Adipocyte (in vitro differentiated cells): ENCODE measurements at regions not wholly inside any gene's neighbourhood (a gene's known extent, or its start where the extent isn't known, plus 50 kb on each side); places are given as distances from the start of the nearest gene placed in this dataset.

Experiments
- DNase-seq: peaks from one replicate; pipeline ENCODE4 v3.0.0-alpha.2; 2015; ENCODE audit warnings: low read depth
- H3K27me3 ChIP-seq: replicated peaks from 2 replicates; pipeline ENCODE4 v1.7.0; 2013; ENCODE audit warnings: mild to moderate bottlenecking, low read length, moderate library complexity; ENCODE audit not compliant: control insufficient read depth, insufficient read depth
- H3K36me3 ChIP-seq: 2 replicates; pipeline ENCODE4 v1.7.0; 2013; ENCODE audit warnings: low read length, mild to moderate bottlenecking, moderate library complexity; ENCODE audit not compliant: control insufficient read depth, insufficient read depth, severe bottlenecking
- H3K4me1 ChIP-seq: 2 replicates; pipeline ENCODE4 v1.7.0; 2013; ENCODE audit warnings: mild to moderate bottlenecking, low read length, moderate library complexity; ENCODE audit not compliant: control insufficient read depth, insufficient read depth
- H3K4me3 ChIP-seq: 2 replicates; pipeline ENCODE4 v1.7.0; 2013; ENCODE audit warnings: mild to moderate bottlenecking, low read length, moderate library complexity
- H3K9ac ChIP-seq: 2 replicates; pipeline ENCODE4 v1.7.0; 2013; ENCODE audit warnings: mild to moderate bottlenecking, low read length, moderate library complexity
- H3K9me3 ChIP-seq: 2 replicates; pipeline ENCODE4 v1.7.0; 2013; ENCODE audit warnings: mild to moderate bottlenecking, low read length, moderate library complexity; ENCODE audit not compliant: control insufficient read depth

GRCh38 chrX:21126661-21127060 is 247.6 kb upstream of the CNKSR2 start:
- no peaks in the 10 kb centered on the region for H3K27me3 ChIP-seq
- peaks cover 9% of the 10 kb centered on the region for H3K9me3 ChIP-seq
- H3K9ac ChIP-seq = no peak overlapping the region
- H3K4me3 ChIP-seq = no peak overlapping the region
- no peaks in the 10 kb centered on the region for H3K36me3 ChIP-seq
- no peaks in the 10 kb centered on the region for H3K4me1 ChIP-seq
- DNase-seq = no peak

- Histone ChIP-seq H3K9me3 (peaks cover 9% of the 10 kb centered on the region), H3K4me1 (no peaks in the 10 kb centered on the region), H3K4me3 (no peak overlapping the region), H3K36me3 (no peaks in the 10 kb centered on the region), H3K9ac (no peak overlapping the region), H3K27me3 (no peaks in the 10 kb centered on the region)
- DNase-seq = no peak
These were observed 242.9 kb upstream of the CNKSR2 start for GRCh38 chrX:21131346-21131745.

GRCh38 chrX:21131786-21132185 is 242.4 kb upstream of the CNKSR2 start:
- no peak overlapping the region for H3K4me3 ChIP-seq
- H3K27me3 ChIP-seq = no peaks in the 10 kb centered on the region
- no peak overlapping the region for H3K9ac ChIP-seq
- no peaks in the 10 kb centered on the region for H3K36me3 ChIP-seq
- no peaks in the 10 kb centered on the region for H3K4me1 ChIP-seq
- DNase-seq = no peak
- peaks cover 9% of the 10 kb centered on the region for H3K9me3 ChIP-seq

GRCh38 chrX:21132686-21133393 is 241.4 kb upstream of the CNKSR2 start:
- Histone ChIP-seq H3K36me3 (no peaks in the 10 kb centered on the region), H3K9ac (no peak overlapping the region), H3K9me3 (peaks cover 11% of the 10 kb centered on the region), H3K4me1 (no peaks in the 10 kb centered on the region), H3K27me3 (no peaks in the 10 kb centered on the region), H3K4me3 (no peak overlapping the region)
- no peak for DNase-seq

- no peaks in the 10 kb centered on the region for H3K9me3 ChIP-seq
- H3K36me3 ChIP-seq = no peaks in the 10 kb centered on the region
- no peak for DNase-seq
- no peak overlapping the region for H3K4me3 ChIP-seq
- peaks cover 20% of the 10 kb centered on the region for H3K4me1 ChIP-seq
- H3K27me3 ChIP-seq = no peaks in the 10 kb centered on the region
- no peak overlapping the region for H3K9ac ChIP-seq
These were observed 224.0 kb upstream of the CNKSR2 start for GRCh38 chrX:21150208-21150607.

- no peak for DNase-seq
- peaks cover 20% of the 10 kb centered on the region for H3K4me1 ChIP-seq
- no peaks in the 10 kb centered on the region for H3K27me3 ChIP-seq
- H3K4me3 ChIP-seq = no peak overlapping the region
- H3K9me3 ChIP-seq = no peaks in the 10 kb centered on the region
- H3K36me3 ChIP-seq = no peaks in the 10 kb centered on the region
- H3K9ac ChIP-seq = no peak overlapping the region
These were observed 223.2 kb upstream of the CNKSR2 start for GRCh38 chrX:21151051-21151450.

- H3K4me1 ChIP-seq = peaks cover 20% of the 10 kb centered on the region
- no peaks in the 10 kb centered on the region for H3K9me3 ChIP-seq
- H3K4me3 ChIP-seq = peak overlapping the region; percentile 3
- no peak for DNase-seq
- no peaks in the 10 kb centered on the region for H3K27me3 ChIP-seq
- peak overlapping the region; percentile 54 for H3K9ac ChIP-seq
- H3K36me3 ChIP-seq = no peaks in the 10 kb centered on the region
These were observed 221.2 kb upstream of the CNKSR2 start for GRCh38 chrX:21153033-21153432.

GRCh38 chrX:21153503-21153902 is 220.7 kb upstream of the CNKSR2 start:
- H3K4me1 ChIP-seq = peaks cover 20% of the 10 kb centered on the region
- peak overlapping the region; percentile 21 for H3K4me3 ChIP-seq
- no peaks in the 10 kb centered on the region for H3K36me3 ChIP-seq
- DNase-seq = no peak
- no peaks in the 10 kb centered on the region for H3K27me3 ChIP-seq
- H3K9me3 ChIP-seq = no peaks in the 10 kb centered on the region
- peak overlapping the region; percentile 55 for H3K9ac ChIP-seq

- Histone ChIP-seq H3K36me3 (no peaks in the 10 kb centered on the region), H3K9me3 (no peaks in the 10 kb centered on the region), H3K4me1 (peaks cover 20% of the 10 kb centered on the region), H3K9ac (no peak overlapping the region), H3K27me3 (peaks cover 1% of the 10 kb centered on the region), H3K4me3 (no peak overlapping the region)
- DNase-seq = no peak
These were observed 218.3 kb upstream of the CNKSR2 start for GRCh38 chrX:21155916-21156315.

GRCh38 chrX:21156632-21157031 is 217.6 kb upstream of the CNKSR2 start:
- Histone ChIP-seq H3K9me3 (no peaks in the 10 kb centered on the region), H3K27me3 (peaks cover 4% of the 10 kb centered on the region), H3K9ac (no peak overlapping the region), H3K4me1 (peaks cover 17% of the 10 kb centered on the region), H3K36me3 (no peaks in the 10 kb centered on the region), H3K4me3 (no peak overlapping the region)
- DNase-seq = no peak

- H3K9ac ChIP-seq = no peak overlapping the region
- DNase-seq = no peak
These were observed 215.5 kb upstream of the CNKSR2 start for GRCh38 chrX:21158678-21159077.

More at GRCh38 chrX:21158678-21159077, 215.5 kb upstream of the CNKSR2 start:
- Histone ChIP-seq H3K27me3 (peaks cover 4% of the 10 kb centered on the region), H3K4me1 (peaks cover 7% of the 10 kb centered on the region), H3K4me3 (no peak overlapping the region), H3K36me3 (no peaks in the 10 kb centered on the region), H3K9me3 (no peaks in the 10 kb centered on the region)
